ENCODE measurements at regions not wholly inside any gene's neighbourhood (a gene's known extent, or its start where the extent isn't known, plus 50 kb on each side); places are given as distances from the start of the nearest gene placed in this dataset.

DNA sequence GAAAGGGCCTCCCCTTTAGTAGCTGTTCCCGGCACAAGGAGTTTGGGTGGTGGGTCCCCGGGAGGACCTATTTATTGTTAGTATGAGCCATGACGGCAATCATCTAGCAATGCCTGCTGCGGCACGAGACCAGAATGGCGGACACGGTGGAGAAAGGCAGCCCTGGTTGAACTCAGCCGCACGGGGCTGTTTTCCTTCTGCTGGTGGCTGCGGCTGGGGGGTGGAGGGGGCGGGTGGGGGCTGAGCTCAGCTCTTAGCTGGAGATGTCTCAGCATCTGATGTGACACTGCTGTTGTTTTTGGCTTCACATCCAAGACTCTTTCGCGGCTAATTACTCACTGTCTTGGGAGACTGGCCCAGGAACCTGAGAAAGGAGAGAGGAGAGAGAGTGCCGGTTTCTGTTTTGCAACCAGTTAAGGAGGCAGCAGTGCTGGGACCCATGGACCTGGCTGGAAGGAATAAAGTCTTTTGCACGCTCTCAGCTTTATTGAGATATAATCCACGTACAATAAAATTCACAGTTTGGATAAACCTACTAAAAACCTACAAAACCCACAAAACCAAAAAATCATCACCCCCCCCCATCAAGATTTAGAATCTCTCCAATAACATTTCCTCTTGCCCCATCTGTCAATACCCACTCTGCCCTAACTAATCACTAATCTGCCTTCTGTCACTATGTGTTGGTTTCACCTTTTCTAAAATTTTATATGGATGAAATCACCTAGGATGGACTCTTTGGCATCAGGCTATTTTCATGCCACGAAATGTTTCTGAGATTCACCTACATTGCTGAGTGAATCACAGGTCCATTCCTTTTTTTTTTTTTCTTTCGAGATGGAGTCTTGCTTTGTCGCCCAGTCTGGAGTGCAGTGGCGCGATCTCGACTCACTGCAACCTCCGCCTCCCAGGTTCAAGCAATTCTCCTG, 81.8 kb upstream of the NEURL1B start:
- peak overlapping the region; percentile 27; the same call in 1 of the 2 replicates for H3K27ac ChIP-seq (ENCODE audit: low read depth, low read length)
- peaks cover 28% of the 10 kb centered on the region for H3K4me1 ChIP-seq (ENCODE audit: control insufficient read depth, insufficient read depth, low read length, unreplicated experiment)
- H3K4me3 ChIP-seq (ENCODE audit: low read depth, low read length): peak overlapping the region; percentile 67
- H3K36me3 ChIP-seq (ENCODE audit: insufficient read depth, low read length): no peaks in the 10 kb centered on the region
- H3K79me2 ChIP-seq (ENCODE audit: control insufficient read depth, insufficient read depth, low read length, unreplicated experiment): no peaks in the 10 kb centered on the region
- H2AFZ ChIP-seq (ENCODE audit: low read length, unreplicated experiment): peak overlapping the region; percentile 98
- peaks cover 6% of the 10 kb centered on the region for H3K27me3 ChIP-seq (ENCODE audit: insufficient read depth, low read length)

DNA sequence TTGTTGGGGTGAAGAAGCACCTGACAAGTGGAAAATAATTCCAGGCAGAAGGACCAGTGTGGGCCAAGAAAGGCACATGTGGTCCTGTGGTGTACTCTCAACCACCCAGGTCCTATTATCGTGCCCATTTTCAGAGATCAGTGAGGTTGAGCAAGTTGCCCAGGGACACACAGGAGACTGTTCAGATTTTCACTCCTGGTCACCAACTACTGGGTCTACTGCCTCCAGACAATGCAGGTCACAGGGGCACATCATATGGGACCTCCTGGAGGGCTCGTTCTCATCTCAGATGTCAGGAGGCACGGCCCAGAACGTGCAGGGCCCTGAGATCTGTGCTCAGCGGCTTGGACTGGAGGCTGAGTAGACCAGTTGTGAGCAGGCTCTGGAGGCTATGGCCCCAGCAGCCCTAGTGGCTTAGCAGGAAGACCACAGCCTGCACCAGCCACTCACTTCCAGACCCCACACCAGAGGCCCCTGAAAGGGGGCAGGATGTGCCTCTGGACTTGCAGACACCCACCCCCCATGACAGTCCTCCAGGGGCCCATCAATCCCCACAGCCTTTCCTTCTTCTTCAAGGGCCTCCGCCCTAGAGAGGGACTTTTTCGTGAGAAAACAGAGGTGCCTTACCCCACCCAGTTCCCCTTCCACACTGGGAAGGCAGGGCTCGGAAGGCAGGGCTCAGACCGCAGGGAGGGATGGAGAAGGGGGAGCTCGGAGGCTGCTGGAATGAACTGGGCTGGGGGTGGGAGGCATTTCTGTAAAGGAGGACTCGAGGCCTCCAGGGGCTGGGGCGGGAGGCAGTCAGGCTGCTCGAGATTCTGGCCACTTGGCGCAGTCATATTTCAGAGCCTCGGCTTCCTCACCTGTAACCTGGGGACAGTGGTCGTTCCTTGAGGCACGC, 82.7 kb upstream of the NEURL1B start:
- no peaks in the 10 kb centered on the region; the same call in 1 of the 2 replicates for H3K27me3 ChIP-seq (ENCODE audit: insufficient read depth, low read length)
- H3K36me3 ChIP-seq (ENCODE audit: insufficient read depth, low read length): no peaks in the 10 kb centered on the region
- no peaks in the 10 kb centered on the region for H3K79me2 ChIP-seq (ENCODE audit: control insufficient read depth, insufficient read depth, low read length, unreplicated experiment)
- H2AFZ ChIP-seq (ENCODE audit: low read length, unreplicated experiment): peak overlapping the region; percentile 98
- H3K4me3 ChIP-seq (ENCODE audit: low read depth, low read length): peak overlapping the region; percentile 67
- H3K27ac ChIP-seq (ENCODE audit: low read depth, low read length): peak overlapping the region; percentile 27; the same call in 1 of the 2 replicates
- peaks cover 28% of the 10 kb centered on the region for H3K4me1 ChIP-seq (ENCODE audit: control insufficient read depth, insufficient read depth, low read length, unreplicated experiment)

DNA sequence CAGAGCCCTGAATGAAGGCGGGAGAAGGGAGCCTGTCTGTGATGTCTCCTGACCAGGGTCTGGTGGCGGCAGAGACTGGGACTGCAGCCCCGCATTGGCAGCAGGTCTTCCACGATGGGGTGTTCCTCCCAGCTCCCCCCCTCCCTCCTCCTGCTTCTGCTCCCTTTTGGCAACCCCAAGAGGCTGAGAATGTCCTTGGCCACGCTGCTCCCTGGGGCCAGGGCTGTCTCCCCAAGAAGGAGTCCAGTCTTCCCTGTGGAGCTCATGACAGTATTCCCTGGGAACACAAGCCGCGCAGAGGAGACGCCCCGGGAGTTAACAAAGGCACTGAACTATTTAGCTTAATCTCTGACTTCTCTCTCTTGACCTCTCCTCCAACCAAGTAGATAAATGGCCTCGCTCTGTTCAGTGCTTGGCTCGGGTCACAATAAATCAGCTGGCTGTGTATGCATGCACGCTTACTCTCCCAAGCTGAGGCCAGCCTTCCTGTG, 84.0 kb upstream of the NEURL1B start:
- Histone ChIP-seq H3K79me2 (ENCODE audit: control insufficient read depth, insufficient read depth, low read length, unreplicated experiment) (no peaks in the 10 kb centered on the region), H3K4me3 (ENCODE audit: low read depth, low read length) (no peak overlapping the region), H3K36me3 (ENCODE audit: insufficient read depth, low read length) (no peaks in the 10 kb centered on the region), H3K27ac (ENCODE audit: low read depth, low read length) (no peak overlapping the region), H3K27me3 (ENCODE audit: insufficient read depth, low read length) (peaks cover 5% of the 10 kb centered on the region; the same call in 1 of the 2 replicates), H2AFZ (ENCODE audit: low read length, unreplicated experiment) (no peak overlapping the region), H3K4me1 (ENCODE audit: control insufficient read depth, insufficient read depth, low read length, unreplicated experiment) (peaks cover 28% of the 10 kb centered on the region)

- Histone ChIP-seq H3K27ac (ENCODE audit: low read depth, low read length) (no peak overlapping the region), H2AFZ (ENCODE audit: low read length, unreplicated experiment) (no peak overlapping the region), H3K36me3 (ENCODE audit: insufficient read depth, low read length) (no peaks in the 10 kb centered on the region), H3K27me3 (ENCODE audit: insufficient read depth, low read length) (peaks cover 5% of the 10 kb centered on the region; the same call in 1 of the 2 replicates), H3K4me1 (ENCODE audit: control insufficient read depth, insufficient read depth, low read length, unreplicated experiment) (peaks cover 23% of the 10 kb centered on the region), H3K4me3 (ENCODE audit: low read depth, low read length) (no peak overlapping the region), H3K79me2 (ENCODE audit: control insufficient read depth, insufficient read depth, low read length, unreplicated experiment) (no peaks in the 10 kb centered on the region)
Observed at GRCh38 chr5:172556262-172556661, 84.8 kb upstream of the NEURL1B start.

DNA sequence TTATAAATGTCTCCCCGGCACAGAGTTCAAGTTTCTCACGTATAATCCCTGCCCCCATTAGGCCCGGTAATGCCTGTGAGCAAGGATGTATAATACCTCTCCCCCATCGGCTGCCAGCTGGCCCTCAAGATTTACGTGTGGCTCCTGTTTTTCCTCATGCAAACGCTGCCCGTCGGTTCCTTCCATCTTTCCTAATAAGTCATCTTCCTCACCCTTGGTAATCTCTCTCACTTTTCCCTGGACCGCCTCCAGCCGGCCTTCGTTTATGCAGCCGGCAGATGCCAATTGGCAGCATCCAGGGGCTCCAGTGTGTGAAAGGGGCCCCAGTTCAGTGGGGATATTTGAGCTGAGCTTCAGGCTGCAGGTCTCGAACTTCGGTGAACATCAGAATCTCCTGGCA, 86.5 kb upstream of the NEURL1B start:
- Histone ChIP-seq H2AFZ (ENCODE audit: low read length, unreplicated experiment) (no peak overlapping the region), H3K79me2 (ENCODE audit: control insufficient read depth, insufficient read depth, low read length, unreplicated experiment) (no peaks in the 10 kb centered on the region), H3K27me3 (ENCODE audit: insufficient read depth, low read length) (peaks cover 5% of the 10 kb centered on the region; the same call in 1 of the 2 replicates), H3K27ac (ENCODE audit: low read depth, low read length) (no peak overlapping the region), H3K4me1 (ENCODE audit: control insufficient read depth, insufficient read depth, low read length, unreplicated experiment) (peaks cover 10% of the 10 kb centered on the region), H3K36me3 (ENCODE audit: insufficient read depth, low read length) (no peaks in the 10 kb centered on the region), H3K4me3 (ENCODE audit: low read depth, low read length) (no peak overlapping the region)

DNA sequence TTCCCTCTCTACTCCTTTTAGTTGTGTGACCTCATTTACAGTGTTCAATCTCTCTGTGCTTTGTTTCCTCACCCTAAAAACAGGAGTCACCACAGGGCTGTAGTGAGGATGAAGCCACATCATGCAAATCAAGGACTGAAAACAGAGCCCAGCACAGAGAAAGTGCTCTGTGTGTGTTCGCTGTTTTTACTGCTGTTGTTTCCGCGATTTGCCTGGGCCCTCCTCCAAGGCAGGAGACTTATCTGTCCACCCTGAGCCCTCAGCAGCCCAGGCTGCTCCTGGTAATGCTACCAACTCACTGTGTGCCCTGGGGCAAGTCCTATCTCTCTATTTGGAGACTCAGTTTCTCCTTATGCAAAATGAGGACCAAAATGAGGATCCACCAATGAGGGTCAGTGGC, 87.2 kb upstream of the NEURL1B start:
- Histone ChIP-seq H3K27me3 (ENCODE audit: insufficient read depth, low read length) (peaks cover 5% of the 10 kb centered on the region; the same call in 1 of the 2 replicates), H3K4me3 (ENCODE audit: low read depth, low read length) (no peak overlapping the region), H3K4me1 (ENCODE audit: control insufficient read depth, insufficient read depth, low read length, unreplicated experiment) (peaks cover 7% of the 10 kb centered on the region), H3K36me3 (ENCODE audit: insufficient read depth, low read length) (no peaks in the 10 kb centered on the region), H3K27ac (ENCODE audit: low read depth, low read length) (no peak overlapping the region), H2AFZ (ENCODE audit: low read length, unreplicated experiment) (no peak overlapping the region), H3K79me2 (ENCODE audit: control insufficient read depth, insufficient read depth, low read length, unreplicated experiment) (no peaks in the 10 kb centered on the region)

DNA sequence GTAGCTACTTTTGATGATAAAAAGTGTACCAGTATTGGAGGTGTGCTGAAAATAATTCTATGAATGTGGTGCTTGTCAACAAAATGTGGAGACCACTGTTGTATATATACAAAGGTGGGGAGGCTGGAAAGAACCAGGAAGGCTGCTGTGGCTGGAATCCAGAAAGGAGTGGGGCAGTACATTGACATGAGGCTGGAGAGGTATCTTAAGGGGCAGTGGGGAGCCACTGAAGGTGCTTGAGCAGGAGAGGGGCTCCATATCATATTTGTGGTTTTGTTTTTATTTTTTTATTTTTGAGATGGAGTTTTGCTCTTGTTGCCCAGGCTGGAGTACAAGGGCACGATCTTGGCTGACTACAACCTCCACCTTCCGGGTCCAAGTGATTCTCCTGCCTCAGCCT, 87.9 kb upstream of the NEURL1B start:
- no peaks in the 10 kb centered on the region for H3K36me3 ChIP-seq (ENCODE audit: insufficient read depth, low read length)
- no peaks in the 10 kb centered on the region for H3K79me2 ChIP-seq (ENCODE audit: control insufficient read depth, insufficient read depth, low read length, unreplicated experiment)
- H3K4me1 ChIP-seq (ENCODE audit: control insufficient read depth, insufficient read depth, low read length, unreplicated experiment): no peaks in the 10 kb centered on the region
- H3K4me3 ChIP-seq (ENCODE audit: low read depth, low read length): no peak overlapping the region
- no peak overlapping the region for H3K27ac ChIP-seq (ENCODE audit: low read depth, low read length)
- no peak overlapping the region for H2AFZ ChIP-seq (ENCODE audit: low read length, unreplicated experiment)
- H3K27me3 ChIP-seq (ENCODE audit: insufficient read depth, low read length): peaks cover 5% of the 10 kb centered on the region

GRCh38 chr5:172550996-172551395, 90.1 kb upstream of the NEURL1B start:
- Histone ChIP-seq H3K4me3 (ENCODE audit: low read depth, low read length) (no peak overlapping the region), H3K27me3 (ENCODE audit: insufficient read depth, low read length) (peaks cover 21% of the 10 kb centered on the region), H3K79me2 (ENCODE audit: control insufficient read depth, insufficient read depth, low read length, unreplicated experiment) (no peaks in the 10 kb centered on the region), H3K36me3 (ENCODE audit: insufficient read depth, low read length) (no peaks in the 10 kb centered on the region), H3K27ac (ENCODE audit: low read depth, low read length) (no peak overlapping the region), H3K4me1 (ENCODE audit: control insufficient read depth, insufficient read depth, low read length, unreplicated experiment) (no peaks in the 10 kb centered on the region), H2AFZ (ENCODE audit: low read length, unreplicated experiment) (no peak overlapping the region)

- Histone ChIP-seq H2AFZ (ENCODE audit: low read length, unreplicated experiment) (no peak overlapping the region), H3K27ac (ENCODE audit: low read depth, low read length) (no peak overlapping the region), H3K27me3 (ENCODE audit: insufficient read depth, low read length) (peaks cover 29% of the 10 kb centered on the region), H3K4me3 (ENCODE audit: low read depth, low read length) (no peak overlapping the region), H3K36me3 (ENCODE audit: insufficient read depth, low read length) (no peaks in the 10 kb centered on the region), H3K79me2 (ENCODE audit: control insufficient read depth, insufficient read depth, low read length, unreplicated experiment) (no peaks in the 10 kb centered on the region), H3K4me1 (ENCODE audit: control insufficient read depth, insufficient read depth, low read length, unreplicated experiment) (no peaks in the 10 kb centered on the region)
Observed at GRCh38 chr5:172550096-172550765, 90.8 kb upstream of the NEURL1B start.

GRCh38 chr5:172549696-172550095, 91.4 kb upstream of the NEURL1B start:
- H3K4me3 ChIP-seq (ENCODE audit: low read depth, low read length): no peak overlapping the region
- no peaks in the 10 kb centered on the region for H3K4me1 ChIP-seq (ENCODE audit: control insufficient read depth, insufficient read depth, low read length, unreplicated experiment)
- peaks cover 34% of the 10 kb centered on the region for H3K27me3 ChIP-seq (ENCODE audit: insufficient read depth, low read length)

More at GRCh38 chr5:172549696-172550095, 91.4 kb upstream of the NEURL1B start:
- Histone ChIP-seq H2AFZ (ENCODE audit: low read length, unreplicated experiment) (no peak overlapping the region), H3K79me2 (ENCODE audit: control insufficient read depth, insufficient read depth, low read length, unreplicated experiment) (no peaks in the 10 kb centered on the region), H3K27ac (ENCODE audit: low read depth, low read length) (no peak overlapping the region), H3K36me3 (ENCODE audit: insufficient read depth, low read length) (no peaks in the 10 kb centered on the region)

Data from ACC112 (cell line).